GM06990 (cell line): ENCODE measurements at regions not wholly inside any gene's neighbourhood (a gene's known extent, or its start where the extent isn't known, plus 50 kb on each side); places are given as distances from the start of the nearest gene placed in this dataset.

ENCODE experiments used
- DNase-seq: peaks from one replicate; pipeline ENCODE4 v3.0.0-alpha.2; 2011; ENCODE audit not compliant: insufficient read length; ENCODE audit errors: extremely low read depth
- H3K27me3 ChIP-seq: replicated peaks from 2 replicates; pipeline ENCODE4 v1.6.0; 2011; ENCODE audit warnings: low read length; ENCODE audit not compliant: control insufficient read depth, insufficient read depth
- H3K36me3 ChIP-seq: 2 replicates; pipeline ENCODE4 v1.5.1; 2011; ENCODE audit warnings: low read length; ENCODE audit not compliant: control insufficient read depth, insufficient read depth
- H3K4me3 ChIP-seq: replicated peaks from 2 replicates; pipeline ENCODE4 v1.5.1; 2011; ENCODE audit warnings: low read depth, mild to moderate bottlenecking, control low read depth, low read length
- CTCF ChIP-seq: IDR thresholded peaks from 2 replicates; pipeline ENCODE4 v1.5.1; 2011; ENCODE audit warnings: low read length, control low read depth, mild to moderate bottlenecking, inconsistent platforms; ENCODE audit not compliant: insufficient read depth, poor library complexity, severe bottlenecking

DNA sequence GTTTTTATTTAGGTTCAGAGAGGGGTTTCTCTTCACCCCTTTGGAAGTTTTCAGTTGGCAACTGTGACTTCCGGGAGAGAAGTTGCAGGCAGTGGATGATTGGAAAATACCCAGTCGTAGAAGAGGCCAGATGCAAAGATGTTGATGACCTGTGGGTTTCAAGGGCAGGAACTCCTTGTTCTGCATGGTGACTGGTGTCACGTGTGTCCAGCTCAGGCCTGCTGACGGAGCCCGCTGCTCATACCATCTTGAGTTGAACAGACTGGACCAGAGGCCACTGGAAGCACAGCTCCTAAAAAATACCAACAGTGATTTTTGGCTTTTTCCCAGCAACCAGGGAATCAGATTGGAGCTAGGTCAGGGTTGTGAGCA, 243.9 kb upstream of the KLF4 start:
- DNase-seq = no peak
- Histone ChIP-seq H3K4me3 (no peak overlapping the region), H3K36me3 (no peaks in the 10 kb centered on the region), H3K27me3 (no peaks in the 10 kb centered on the region)
- no peak for TF ChIP-seq CTCF

DNA sequence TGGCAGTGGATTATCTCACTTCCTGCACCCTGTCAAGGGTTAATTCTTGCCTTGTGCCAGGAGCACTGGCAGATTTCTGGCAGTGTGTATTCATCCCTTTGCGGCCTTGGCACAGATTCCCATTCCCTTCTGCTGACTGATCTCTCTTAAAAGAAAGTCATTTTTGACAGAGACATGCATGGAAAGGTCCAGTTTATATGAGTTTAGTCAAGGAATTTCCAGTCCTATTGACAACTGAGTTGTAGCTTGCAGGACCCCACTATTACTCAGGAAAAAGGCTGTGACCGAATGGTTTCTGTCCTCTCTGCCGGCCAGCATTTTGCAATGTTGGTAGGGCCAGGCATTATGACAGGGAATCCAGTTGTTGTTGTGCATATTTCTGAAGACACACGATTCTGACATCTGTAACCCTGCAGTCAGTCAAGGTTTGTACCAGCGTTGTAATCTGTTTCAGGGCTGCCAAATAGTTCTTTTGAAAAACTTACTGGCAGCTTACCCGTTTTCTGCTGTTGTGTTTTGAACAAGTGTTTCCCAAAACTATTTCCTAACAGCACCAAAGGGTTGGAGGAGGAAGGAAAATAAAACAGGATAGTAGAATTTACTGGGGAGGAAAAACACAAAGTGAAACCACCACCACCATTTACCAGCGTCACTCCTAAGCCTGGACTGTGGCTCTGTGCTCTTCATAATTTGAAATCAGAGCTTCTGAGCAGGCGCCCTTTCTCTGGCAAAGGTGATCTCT, 243.4 kb upstream of the KLF4 start:
- TF ChIP-seq CTCF = no peak
- no peak overlapping the region for H3K4me3 ChIP-seq
- DNase-seq = no peak
- no peaks in the 10 kb centered on the region for H3K27me3 ChIP-seq
- H3K36me3 ChIP-seq = no peaks in the 10 kb centered on the region

DNA sequence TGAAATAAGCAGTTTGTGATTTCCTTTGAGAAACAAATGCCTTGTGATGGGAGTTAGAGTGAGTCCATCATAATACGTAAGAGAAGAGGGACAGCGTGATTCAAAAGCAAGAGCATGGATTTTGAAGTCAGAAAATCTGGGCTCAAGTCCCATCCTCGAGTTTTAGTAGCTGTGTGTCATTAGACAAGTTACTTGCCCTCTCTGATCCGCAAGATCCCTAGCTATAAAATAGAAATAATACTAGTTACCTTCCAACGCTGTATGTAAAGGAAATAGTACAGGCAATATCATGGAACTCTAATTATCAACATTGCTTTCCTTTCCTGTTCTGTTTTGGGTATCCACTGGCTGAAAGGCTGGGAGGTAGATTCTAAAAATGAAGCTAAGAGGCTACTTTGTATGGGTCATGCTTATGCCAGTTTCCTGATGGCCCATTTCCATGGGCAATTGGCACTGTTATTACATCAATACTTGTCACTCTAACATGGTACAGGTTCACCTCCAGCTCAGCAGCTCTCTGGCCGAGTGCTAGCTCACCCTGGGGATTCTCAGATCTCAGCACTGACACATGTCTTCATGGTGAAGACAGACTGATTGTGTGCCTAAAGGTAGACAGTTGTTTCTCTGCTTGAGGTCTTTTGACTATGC, 241.7 kb upstream of the KLF4 start:
- no peak for TF ChIP-seq CTCF
- Histone ChIP-seq H3K27me3 (no peaks in the 10 kb centered on the region), H3K36me3 (no peaks in the 10 kb centered on the region), H3K4me3 (no peak overlapping the region)
- DNase-seq = no peak

DNA sequence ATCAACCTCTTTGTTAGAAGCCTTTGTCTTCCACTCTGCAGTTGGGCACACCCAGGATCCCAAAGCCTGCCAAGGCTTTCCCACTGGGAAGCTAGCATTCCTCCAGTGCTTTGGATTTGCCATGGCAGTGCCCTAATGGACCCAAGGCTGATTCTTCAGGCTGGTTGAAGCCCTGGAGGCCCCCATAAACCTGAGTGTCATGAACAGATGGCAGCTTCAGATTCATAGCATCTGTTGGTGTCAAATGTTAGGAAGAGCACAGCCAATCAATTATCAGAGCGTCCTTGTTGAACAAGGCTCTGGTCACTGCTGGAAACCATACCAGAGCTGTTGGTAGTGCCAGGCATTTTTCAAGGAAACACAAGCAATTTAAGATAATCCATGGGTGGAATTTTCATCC, 241.1 kb upstream of the KLF4 start:
- H3K36me3 ChIP-seq = no peaks in the 10 kb centered on the region
- no peak for DNase-seq
- TF ChIP-seq CTCF = no peak
- no peaks in the 10 kb centered on the region for H3K27me3 ChIP-seq
- H3K4me3 ChIP-seq = no peak overlapping the region

DNA sequence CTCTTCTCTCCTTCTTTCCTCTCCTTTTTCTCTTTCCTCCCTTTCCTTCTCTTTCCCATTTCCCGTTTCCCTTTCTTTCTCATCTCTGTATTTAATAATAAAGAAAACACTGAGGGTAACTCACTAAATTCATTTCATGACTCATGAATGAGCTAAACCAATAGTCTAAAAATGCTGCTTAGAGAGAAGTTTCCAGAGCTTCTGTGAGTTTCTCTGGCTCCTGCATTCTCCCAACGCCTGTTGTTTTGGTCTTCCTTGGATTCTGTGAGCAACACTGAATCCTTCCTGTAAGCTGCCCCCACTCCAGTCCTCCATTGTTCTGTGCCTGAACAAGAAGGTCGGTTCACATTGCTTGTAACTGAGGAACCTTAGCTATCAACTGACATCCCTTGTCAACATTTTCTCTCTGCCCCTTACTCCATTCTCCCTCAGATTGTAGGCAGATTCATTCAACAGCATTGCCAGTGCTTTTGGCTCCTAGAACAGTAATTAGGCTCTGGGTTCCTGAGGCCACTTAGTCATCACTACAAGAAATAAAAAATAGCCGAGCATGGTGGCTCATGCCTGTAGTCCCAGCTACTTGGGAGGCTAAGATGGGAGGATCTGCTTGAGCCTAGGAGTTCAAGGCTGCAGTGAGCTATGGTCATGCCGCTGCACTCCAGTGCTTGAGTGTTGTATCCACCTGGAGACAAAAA, 237.7 kb upstream of the KLF4 start:
- Histone ChIP-seq H3K4me3 (no peak overlapping the region), H3K36me3 (no peaks in the 10 kb centered on the region), H3K27me3 (no peaks in the 10 kb centered on the region)
- TF ChIP-seq CTCF = no peak
- DNase-seq = no peak
